ENCODE measurements at regions not wholly inside any gene's neighbourhood (a gene's known extent, or its start where the extent isn't known, plus 50 kb on each side); places are given as distances from the start of the nearest gene placed in this dataset.

DNA sequence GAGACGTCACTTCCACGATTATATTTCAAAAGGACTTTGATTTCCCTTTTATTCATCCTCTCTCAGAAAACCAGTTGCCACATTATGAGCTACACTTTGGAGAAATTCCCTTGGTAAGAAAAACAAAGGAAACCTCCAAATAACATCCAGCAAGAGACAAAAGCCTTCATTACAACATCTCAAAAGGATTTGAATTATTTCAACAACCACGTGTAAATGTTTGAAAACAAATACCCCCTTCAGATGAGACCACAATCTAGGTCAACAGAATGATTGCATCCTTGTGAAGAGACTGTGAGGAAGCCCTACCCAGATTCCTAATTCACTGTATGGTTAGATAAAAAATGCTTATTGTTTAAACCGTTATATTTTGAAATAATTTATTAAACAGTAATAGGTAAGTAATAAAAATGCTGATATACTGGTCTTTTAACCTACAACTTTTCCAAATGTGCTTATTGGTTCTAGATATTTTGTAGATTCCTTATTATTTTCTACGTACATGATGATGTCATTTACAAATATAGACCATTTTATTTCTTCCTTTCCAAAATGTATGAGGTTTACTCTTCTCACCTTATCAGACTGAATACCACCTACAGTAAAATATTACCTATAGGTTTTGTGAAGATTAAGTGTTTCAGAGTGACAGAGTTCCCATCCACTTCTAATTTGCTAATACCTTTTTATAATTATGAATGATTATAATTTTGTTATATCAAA lies 922.7 kb upstream of the CHAC2 start:
- no peak for DNase-seq
- H3K4me3 ChIP-seq (ENCODE audit: low read length), result no peak overlapping the region
- H3K36me3 ChIP-seq (replicated peaks; ENCODE audit: insufficient read depth, low read length), result no peaks in the 10 kb centered on the region
- no peaks in the 10 kb centered on the region for H4K20me1 ChIP-seq (ENCODE audit: insufficient read depth, low read length)
- no peak overlapping the region for H3K27ac ChIP-seq (ENCODE audit: low read length)
- no peaks in the 10 kb centered on the region for H3K9me3 ChIP-seq (replicated peaks; ENCODE audit: insufficient read depth, low read length)
- no peaks in the 10 kb centered on the region for H3K27me3 ChIP-seq (replicated peaks; ENCODE audit: insufficient read depth, low read length)
- no peaks in the 10 kb centered on the region for H3K9me2 ChIP-seq (replicated peaks; ENCODE audit: insufficient read depth, low read length)
- no peaks in the 10 kb centered on the region for H3K4me1 ChIP-seq (ENCODE audit: low read length)
- no peaks in the 10 kb centered on the region for H3K79me2 ChIP-seq (ENCODE audit: low read length)
- no peak for TF ChIP-seq CTCF (IDR thresholded peaks at IDR 0.05; ENCODE audit: low read length)
- no peak for TF ChIP-seq EZH2 (optimal IDR thresholded peaks at IDR 0.05; ENCODE audit: low read depth, low read length)
- TF ChIP-seq EZH2phosphoT487 (IDR thresholded peaks at IDR 0.05; ENCODE audit: low read length), result no peak
- H2AFZ ChIP-seq (ENCODE audit: low read length), result no peak overlapping the region
- H3K9ac ChIP-seq (ENCODE audit: low read length), result no peak overlapping the region
- no peak overlapping the region for H3K4me2 ChIP-seq (ENCODE audit: low read depth, low read length)
- no peaks in the 10 kb centered on the region for H3F3A ChIP-seq (ENCODE audit: insufficient read depth, low read length)

DNA sequence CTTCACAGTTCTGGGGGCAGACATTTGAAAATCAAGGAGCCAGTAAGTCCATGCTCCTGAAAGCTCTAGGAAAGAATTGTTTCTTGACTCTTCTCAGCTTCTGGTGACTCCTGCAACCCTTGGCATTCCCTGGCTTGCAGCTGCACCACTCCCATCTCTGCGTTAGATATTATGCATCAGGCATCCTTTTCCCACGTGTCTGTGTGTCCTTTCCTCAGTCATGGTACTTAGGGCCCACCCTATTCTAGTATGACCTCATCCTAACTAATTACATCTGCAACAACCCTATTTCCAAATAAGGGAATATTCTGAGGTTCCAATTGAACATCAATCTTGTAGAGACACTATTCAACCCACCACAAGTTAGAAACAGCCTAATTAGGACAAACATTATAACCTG lies 931.7 kb upstream of the CHAC2 start:
- no peak overlapping the region for H3K27ac ChIP-seq (ENCODE audit: low read length)
- no peak overlapping the region for H3K9ac ChIP-seq (ENCODE audit: low read length)
- no peak overlapping the region for H3K4me2 ChIP-seq (ENCODE audit: low read depth, low read length)
- H3K27me3 ChIP-seq (replicated peaks; ENCODE audit: insufficient read depth, low read length), result no peaks in the 10 kb centered on the region
- no peaks in the 10 kb centered on the region for H3F3A ChIP-seq (ENCODE audit: insufficient read depth, low read length)
- H2AFZ ChIP-seq (ENCODE audit: low read length), result no peak overlapping the region
- TF ChIP-seq EZH2phosphoT487 (IDR thresholded peaks at IDR 0.05; ENCODE audit: low read length), result no peak
- no peaks in the 10 kb centered on the region for H3K79me2 ChIP-seq (ENCODE audit: low read length)
- H3K36me3 ChIP-seq (replicated peaks; ENCODE audit: insufficient read depth, low read length), result no peaks in the 10 kb centered on the region
- H4K20me1 ChIP-seq (ENCODE audit: insufficient read depth, low read length), result no peaks in the 10 kb centered on the region
- no peak overlapping the region for H3K4me3 ChIP-seq (ENCODE audit: low read length)
- no peak for DNase-seq
- no peaks in the 10 kb centered on the region for H3K9me3 ChIP-seq (replicated peaks; ENCODE audit: insufficient read depth, low read length)
- no peaks in the 10 kb centered on the region for H3K4me1 ChIP-seq (ENCODE audit: low read length)
- H3K9me2 ChIP-seq (replicated peaks; ENCODE audit: insufficient read depth, low read length), result no peaks in the 10 kb centered on the region

DNA sequence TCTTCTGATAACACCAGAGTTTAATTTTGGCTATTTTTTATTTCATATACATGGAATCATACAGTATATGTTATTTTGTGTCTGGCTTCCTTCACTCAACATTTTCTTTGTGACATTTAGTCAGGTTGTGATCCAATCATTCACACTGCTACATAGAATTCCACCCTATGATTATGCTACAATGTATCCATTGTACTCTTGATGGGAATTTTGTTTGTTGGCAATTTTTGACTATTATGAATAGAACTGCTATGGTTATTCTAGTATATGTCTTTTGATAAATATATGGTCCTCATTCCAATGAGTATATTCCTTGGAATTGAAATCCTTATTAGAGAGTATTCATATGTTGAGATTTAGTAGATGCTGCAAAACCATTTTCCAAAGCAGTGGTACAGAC lies 936.4 kb upstream of the CHAC2 start:
- Histone ChIP-seq H3K9me3 (replicated peaks; ENCODE audit: insufficient read depth, low read length) (no peaks in the 10 kb centered on the region), H3F3A (ENCODE audit: insufficient read depth, low read length) (no peaks in the 10 kb centered on the region), H3K4me1 (ENCODE audit: low read length) (no peaks in the 10 kb centered on the region), H3K36me3 (replicated peaks; ENCODE audit: insufficient read depth, low read length) (no peaks in the 10 kb centered on the region), H2AFZ (ENCODE audit: low read length) (no peak overlapping the region), H3K4me2 (ENCODE audit: low read depth, low read length) (no peak overlapping the region), H4K20me1 (ENCODE audit: insufficient read depth, low read length) (no peaks in the 10 kb centered on the region), H3K4me3 (ENCODE audit: low read length) (no peak overlapping the region), H3K9ac (ENCODE audit: low read length) (no peak overlapping the region), H3K9me2 (replicated peaks; ENCODE audit: insufficient read depth, low read length) (no peaks in the 10 kb centered on the region), H3K27me3 (replicated peaks; ENCODE audit: insufficient read depth, low read length) (no peaks in the 10 kb centered on the region), H3K27ac (ENCODE audit: low read length) (no peak overlapping the region), H3K79me2 (ENCODE audit: low read length) (no peaks in the 10 kb centered on the region)
- TF ChIP-seq CTCF (IDR thresholded peaks at IDR 0.05; ENCODE audit: low read length) (no peak), EZH2 (optimal IDR thresholded peaks at IDR 0.05; ENCODE audit: low read depth, low read length) (no peak), EZH2phosphoT487 (IDR thresholded peaks at IDR 0.05; ENCODE audit: low read length) (no peak)
- no peak for DNase-seq

DNA sequence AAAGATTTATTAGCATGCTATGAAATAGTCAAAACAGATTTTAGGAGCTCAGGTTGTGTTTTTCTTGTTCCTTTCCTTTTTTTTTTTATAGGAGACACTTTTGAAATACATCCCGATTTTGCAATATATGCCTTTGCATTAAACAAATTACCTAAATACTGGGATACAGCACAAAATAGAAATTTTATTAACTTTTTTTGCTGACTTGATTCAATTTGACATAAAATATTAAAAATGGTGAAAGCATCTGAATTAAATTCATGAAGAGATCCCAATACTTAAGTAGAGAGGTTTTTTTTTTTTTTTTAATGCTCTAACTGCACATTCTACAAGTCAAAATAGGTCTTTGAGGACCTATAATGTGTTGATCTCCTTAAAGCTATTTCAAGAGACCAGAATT lies 939.5 kb upstream of the CHAC2 start:
- Histone ChIP-seq H3K4me2 (ENCODE audit: low read depth, low read length) (no peak overlapping the region), H3K4me3 (ENCODE audit: low read length) (no peak overlapping the region), H3K4me1 (ENCODE audit: low read length) (no peaks in the 10 kb centered on the region), H3F3A (ENCODE audit: insufficient read depth, low read length) (no peaks in the 10 kb centered on the region), H3K9me2 (replicated peaks; ENCODE audit: insufficient read depth, low read length) (no peaks in the 10 kb centered on the region), H3K79me2 (ENCODE audit: low read length) (no peaks in the 10 kb centered on the region), H3K9ac (ENCODE audit: low read length) (no peak overlapping the region), H3K9me3 (replicated peaks; ENCODE audit: insufficient read depth, low read length) (no peaks in the 10 kb centered on the region), H4K20me1 (ENCODE audit: insufficient read depth, low read length) (no peaks in the 10 kb centered on the region), H3K27ac (ENCODE audit: low read length) (no peak overlapping the region), H3K36me3 (replicated peaks; ENCODE audit: insufficient read depth, low read length) (no peaks in the 10 kb centered on the region), H2AFZ (ENCODE audit: low read length) (no peak overlapping the region), H3K27me3 (replicated peaks; ENCODE audit: insufficient read depth, low read length) (no peaks in the 10 kb centered on the region)
- DNase-seq, result no peak
- TF ChIP-seq EZH2 (optimal IDR thresholded peaks at IDR 0.05; ENCODE audit: low read depth, low read length) (no peak), EZH2phosphoT487 (IDR thresholded peaks at IDR 0.05; ENCODE audit: low read length) (no peak), CTCF (IDR thresholded peaks at IDR 0.05; ENCODE audit: low read length) (no peak)
